ENCODE measurements at regions not wholly inside any gene's neighbourhood (a gene's known extent, or its start where the extent isn't known, plus 50 kb on each side); places are given as distances from the start of the nearest gene placed in this dataset.

DNA sequence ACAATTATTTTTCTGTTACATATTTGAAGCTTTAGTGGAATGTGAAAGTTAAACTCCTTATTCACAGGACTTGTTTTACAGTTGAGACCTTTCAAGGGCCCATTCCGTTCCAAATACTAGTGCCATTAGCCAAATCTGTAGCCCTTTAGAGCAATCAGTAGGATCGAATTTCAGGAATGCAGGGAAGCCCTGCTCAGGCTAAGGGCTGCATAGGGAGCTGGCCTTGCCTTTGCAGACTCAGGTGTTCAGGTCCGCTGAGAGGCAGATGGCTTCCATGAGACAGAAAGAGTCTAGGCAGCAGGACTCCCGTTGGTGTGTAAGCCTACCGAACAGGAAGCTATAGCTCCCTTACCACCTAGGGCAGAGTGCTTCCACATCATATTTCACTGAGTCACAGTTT is 150.1 kb upstream of the SLC27A6 start:
- no peak for TF ChIP-seq CTCF (IDR thresholded peaks at IDR 0.05; ENCODE audit: insufficient read depth, low read depth, low read length)
- no peak for TF ChIP-seq EZH2 (IDR thresholded peaks at IDR 0.05; ENCODE audit: insufficient read depth, low read length)
